HepG2 (cell line): ENCODE measurements at regions not wholly inside any gene's neighbourhood (a gene's known extent, or its start where the extent isn't known, plus 50 kb on each side); places are given as distances from the start of the nearest gene placed in this dataset.

Experiments used
- ATAC-seq: fragments of 200-7000 bp; cut with Tn5 transposase; 3 replicates; pipeline ENCODE4 v1.9.1; 2020; ENCODE audit warnings: mild to moderate bottlenecking, moderate library complexity
- BruUV-seq: library from RNA; stranded (reverse); fragments of 400-500 nt; replicated peaks from 2 replicates; lab custom pipeline; 2021; lab: Mats Ljungman, UMichigan
- CTCF ChIA-PET: fragments of 300-600 bp; formaldehyde crosslinking; extraction: SDS; loops from one replicate; lab custom pipeline; 2021; ENCODE audit warnings: low total read pairs, inconsistent platforms, low intra/inter-chr PET ratio; lab: Yijun Ruan, JAX
- POLR2A ChIA-PET: fragments of 350-600 bp; sonication (Branson Sonifier 250); formaldehyde crosslinking; loops from one replicate; lab custom pipeline; 2020; ENCODE audit warnings: antibody characterized with exemption, inconsistent platforms; lab: Yijun Ruan, JAX
- DNase-seq: peaks from one replicate; pipeline ENCODE4 v3.0.0-alpha.2; 2015; ENCODE audit warnings: low spot score
- FAIRE-seq: peaks from 3 replicates; lab custom pipeline; 2011; peaks lifted over from hg19 to GRCh38; lab: Jason Lieb, UNC
- H2AFZ ChIP-seq: one replicate; pipeline ENCODE4 v1.6.1; 2011; ENCODE audit warnings: low read length, inconsistent platforms
- H3K27ac ChIP-seq: fragments of 300-600 bp; 3 replicates; pipeline ENCODE4 v1.8.0; 2011; ENCODE audit warnings: mixed run types, mild to moderate bottlenecking, mixed read lengths, low read length, inconsistent platforms; ENCODE audit not compliant: insufficient read depth; ENCODE audit errors: extremely low read length
- H3K27me3 ChIP-seq, 2 experiments: fragments of 200-600 bp in 1 of 2; 2 replicates in 1 of 2; 3 replicates in 1 of 2; pipeline versions ENCODE4 v1.6.0 to v1.8.0; 2011; ENCODE audit warnings: low read length in 2 of 2, mild to moderate bottlenecking in 2 of 2, moderate library complexity in 2 of 2, inconsistent platforms in 1 of 2; ENCODE audit not compliant: insufficient read depth in 2 of 2, control insufficient read depth in 1 of 2
- H3K36me3 ChIP-seq, 2 experiments: fragments of 200-600 bp in 1 of 2; replicated peaks in 1 of 2; 2 replicates in 1 of 2; 3 replicates in 1 of 2; pipeline versions ENCODE4 v1.5.1 to v1.8.0; 2011; ENCODE audit warnings: low read length in 2 of 2, inconsistent platforms in 1 of 2; ENCODE audit not compliant: insufficient read depth in 2 of 2, control insufficient read depth in 1 of 2
- H3K4me1 ChIP-seq: 2 replicates; pipeline ENCODE4 v1.5.1; 2012; ENCODE audit warnings: low read length, inconsistent platforms; ENCODE audit not compliant: insufficient read depth
- H3K4me2 ChIP-seq: 2 replicates; pipeline ENCODE4 v1.6.0; 2011; ENCODE audit warnings: low read depth, low read length, inconsistent platforms
- H3K4me3 ChIP-seq, 3 experiments: fragments of 200-600 bp in 1 of 3; sonication (generic), shearing (Covaris generic) in 1 of 3; replicated peaks in 1 of 3; 2 replicates each; pipeline ENCODE4 v1.5.1; 2011 to 2016; ENCODE audit warnings: low read length in 3 of 3, inconsistent platforms in 2 of 3, low read depth in 2 of 3, mild to moderate bottlenecking in 2 of 3, control low read depth in 1 of 3, mixed read lengths in 1 of 3; ENCODE audit not compliant: insufficient read depth in 1 of 3
- H3K79me2 ChIP-seq: one replicate; pipeline ENCODE4 v1.6.1; 2011; ENCODE audit warnings: low read length, inconsistent platforms; ENCODE audit not compliant: insufficient read depth
- H3K9ac ChIP-seq: 2 replicates; pipeline ENCODE4 v1.6.0; 2011; ENCODE audit warnings: mild to moderate bottlenecking, low read depth, low read length, inconsistent platforms; ENCODE audit not compliant: insufficient read depth
- H3K9me3 ChIP-seq: 2 replicates; pipeline ENCODE4 v1.5.1; 2012; ENCODE audit warnings: mild to moderate bottlenecking, low read length
- H4K20me1 ChIP-seq: 2 replicates; pipeline ENCODE4 v1.6.0; 2011; ENCODE audit warnings: inconsistent platforms, mild to moderate bottlenecking, low read length, moderate library complexity; ENCODE audit not compliant: insufficient read depth
- DRAP1 ChIP-seq: IDR thresholded peaks from 2 replicates; pipeline ENCODE4 v1.6.1; 2016; ENCODE audit warnings: missing genetic modification reagents, missing compliant biosample characterization
- FOXO4 ChIP-seq: sonication (generic); formaldehyde crosslinking; conservative IDR thresholded peaks from 2 replicates; pipeline ENCODE4 v1.8.1; 2023; ENCODE audit warnings: missing genetic modification reagents
- SNAPC4 ChIP-seq: sonication (generic); formaldehyde crosslinking; IDR thresholded peaks from 2 replicates; pipeline ENCODE4 v1.4.0; 2020; ENCODE audit warnings: mild to moderate bottlenecking, missing genetic modification reagents
- TMF1 ChIP-seq: sonication (generic); formaldehyde crosslinking; IDR thresholded peaks from 2 replicates; pipeline ENCODE4 v1.8.1; 2022; ENCODE audit warnings: low read depth, missing genetic modification reagents
- ZC3H4 ChIP-seq: sonication (generic); formaldehyde crosslinking; IDR thresholded peaks from 2 replicates; pipeline ENCODE4 v1.4.0; 2020; ENCODE audit warnings: missing genetic modification reagents, borderline replicate concordance
- ZNF251 ChIP-seq: sonication (generic); formaldehyde crosslinking; IDR thresholded peaks from 2 replicates; pipeline ENCODE4 v1.9.0; 2021; ENCODE audit warnings: mild to moderate bottlenecking, missing genetic modification reagents
- ZNF362 ChIP-seq: sonication (generic); formaldehyde crosslinking; IDR thresholded peaks from 2 replicates; pipeline ENCODE4 v1.4.0; 2020; ENCODE audit warnings: missing genetic modification reagents, mild to moderate bottlenecking, borderline replicate concordance
- ZNF574 ChIP-seq: sonication (generic); formaldehyde crosslinking; IDR thresholded peaks from 2 replicates; pipeline ENCODE4 v1.4.0; 2020; ENCODE audit warnings: missing genetic modification reagents
- ZNF749 ChIP-seq: sonication (generic); formaldehyde crosslinking; IDR thresholded peaks from 2 replicates; pipeline ENCODE4 v1.8.0; 2022; ENCODE audit warnings: mild to moderate bottlenecking, missing genetic modification reagents, moderate library complexity, borderline replicate concordance
- WGBS: methylation state at CpG from one replicate; pipeline ENCODE4 v1.1.6; 2017; ENCODE audit warnings: low lambda C conversion rate; 5-methylcytosine and 5-hydroxymethylcytosine counted together
- in situ Hi-C: cut with HindIII; loops from 2 replicates; pipeline ENCODE4 v1.10.0; 2017; ENCODE audit warnings: low pct_unique_long_range_greater_than_20kb; ENCODE audit not compliant: extremely low pct_ligation_motif_present
- intact Hi-C: fragments of 100-400 bp; cut with micrococcal nuclease; formaldehyde crosslinking; loops from one replicate; pipeline ENCODE4 v1.10.0; 2022; ENCODE audit not compliant: unreplicated experiment

- TF ChIP-seq ZNF749 (CRISPR knock-in tag) (no peak), ZNF251 (no peak), SNAPC4 (no peak), ZNF362 (CRISPR knock-in tag) (no peak), FOXO4 (CRISPR knock-in tag) (no peak), ZNF574 (no peak), ZC3H4 (CRISPR knock-in tag) (no peak), DRAP1 (CRISPR knock-in tag) (no peak), TMF1 (CRISPR knock-in tag) (no peak)
- TF ChIP-seq, all 625 proteins: peak for 0
- DNase-seq (no peak), FAIRE-seq (no peak), ATAC-seq (no peak)
- no peak overlapping the region for H3K4me3 ChIP-seq
- in situ Hi-C loops: loop anchor here (25.0 kb wide), 1 partner anchor 889 kb away; no protein-coding TSS in a partner anchor
- no peak overlapping the region for H2AFZ ChIP-seq
- no peaks in the 10 kb centered on the region for H3K27me3 ChIP-seq
- no peaks in the 10 kb centered on the region for H4K20me1 ChIP-seq
- H3K9me3 ChIP-seq: peaks cover 3% of the 10 kb centered on the region; the same call in 1 of the 2 replicates
- no peaks in the 10 kb centered on the region for H3K79me2 ChIP-seq
- POLR2A ChIA-PET: no interaction called here
- intact Hi-C loops: no loop called here
- BruUV-seq: no TSS peak
- no peak overlapping the region for H3K9ac ChIP-seq
- WGBS: 25% methylated on average over 6 of the region's 12 CpGs
- CTCF ChIA-PET: no interaction called here
- H3K27ac ChIP-seq: no peak overlapping the region
- H3K4me1 ChIP-seq: no peaks in the 10 kb centered on the region
- H3K4me2 ChIP-seq: no peak overlapping the region
- no peaks in the 10 kb centered on the region for H3K36me3 ChIP-seq
Measured at GRCh38 chr3:74273555-74274402, 340.7 kb downstream of the CNTN3 start.
